ENCODE measurements at regions not wholly inside any gene's neighbourhood (a gene's known extent, or its start where the extent isn't known, plus 50 kb on each side); places are given as distances from the start of the nearest gene placed in this dataset.
"Not testable (repeated sequence)": the region's sequence is repeated elsewhere in the genome, so short reads cannot be mapped to it uniquely, and the experiment has no call there.

DNA sequence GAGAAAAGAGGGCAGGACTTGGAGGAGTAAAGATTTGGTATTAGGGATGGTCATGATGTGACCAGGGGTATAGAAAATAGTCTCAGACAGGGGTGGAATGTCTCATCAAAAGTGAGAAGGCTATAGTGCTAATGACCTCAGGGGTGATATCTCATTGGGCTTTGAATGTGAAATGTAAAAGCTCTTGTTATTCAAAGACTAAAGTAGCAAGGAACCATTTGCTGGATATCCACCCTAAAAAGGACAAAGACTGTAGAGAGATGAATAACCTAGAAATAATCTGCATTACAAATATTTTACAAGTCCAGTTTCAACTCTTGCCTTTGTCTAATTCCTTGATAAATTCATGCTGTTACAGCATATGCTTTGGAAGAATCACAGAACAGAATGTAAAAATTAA lies 224.4 kb downstream of the ICOS start:
- DNase-seq (no peak), ATAC-seq (no peak)
- no peaks in the 10 kb centered on the region for H3K27me3 ChIP-seq
- H3K9me3 ChIP-seq, result no peaks in the 10 kb centered on the region
- H3K4me1 ChIP-seq, result no peaks in the 10 kb centered on the region
- H3K27ac ChIP-seq, result no peak overlapping the region
- intact Hi-C loops (cut with DNase I), result no loop called here
- no peaks in the 10 kb centered on the region for H3K36me3 ChIP-seq
- TF ChIP-seq, protein P1, sequence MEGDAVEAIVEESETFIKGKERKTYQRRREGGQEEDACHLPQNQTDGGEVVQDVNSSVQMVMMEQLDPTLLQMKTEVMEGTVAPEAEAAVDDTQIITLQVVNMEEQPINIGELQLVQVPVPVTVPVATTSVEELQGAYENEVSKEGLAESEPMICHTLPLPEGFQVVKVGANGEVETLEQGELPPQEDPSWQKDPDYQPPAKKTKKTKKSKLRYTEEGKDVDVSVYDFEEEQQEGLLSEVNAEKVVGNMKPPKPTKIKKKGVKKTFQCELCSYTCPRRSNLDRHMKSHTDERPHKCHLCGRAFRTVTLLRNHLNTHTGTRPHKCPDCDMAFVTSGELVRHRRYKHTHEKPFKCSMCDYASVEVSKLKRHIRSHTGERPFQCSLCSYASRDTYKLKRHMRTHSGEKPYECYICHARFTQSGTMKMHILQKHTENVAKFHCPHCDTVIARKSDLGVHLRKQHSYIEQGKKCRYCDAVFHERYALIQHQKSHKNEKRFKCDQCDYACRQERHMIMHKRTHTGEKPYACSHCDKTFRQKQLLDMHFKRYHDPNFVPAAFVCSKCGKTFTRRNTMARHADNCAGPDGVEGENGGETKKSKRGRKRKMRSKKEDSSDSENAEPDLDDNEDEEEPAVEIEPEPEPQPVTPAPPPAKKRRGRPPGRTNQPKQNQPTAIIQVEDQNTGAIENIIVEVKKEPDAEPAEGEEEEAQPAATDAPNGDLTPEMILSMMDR (IDR thresholded peaks at IDR 0.05), result no peak
- TF ChIP-seq POLR2A (IDR thresholded peaks at IDR 0.05), result no peak
- no peak overlapping the region for H3K4me3 ChIP-seq

DNA sequence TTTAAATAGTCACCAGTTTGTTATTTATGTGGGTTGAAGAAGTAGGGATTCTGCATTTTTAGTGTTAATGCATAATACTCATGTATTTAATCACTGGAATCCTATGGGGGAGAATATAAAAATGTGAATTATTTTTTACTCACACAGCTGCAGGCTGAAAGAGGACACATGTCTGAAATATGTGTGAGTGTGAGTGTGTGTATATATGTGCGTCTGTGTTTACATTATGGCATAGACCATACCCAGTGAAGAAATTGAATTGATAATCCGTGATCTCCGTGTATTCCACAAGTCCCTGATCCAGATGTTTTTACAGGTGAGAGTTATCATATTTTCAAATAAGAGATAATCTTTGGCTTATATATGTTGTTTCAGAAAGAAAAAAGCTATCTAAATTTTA lies 225.3 kb downstream of the ICOS start:
- 71% methylated on average over 3 of the region's 3 CpGs for WGBS (ENCODE audit: insufficient coverage, low coverage, low lambda C conversion rate, missing lambda C conversion rate)
- no peaks in the 10 kb centered on the region for H3K9me3 ChIP-seq

DNA sequence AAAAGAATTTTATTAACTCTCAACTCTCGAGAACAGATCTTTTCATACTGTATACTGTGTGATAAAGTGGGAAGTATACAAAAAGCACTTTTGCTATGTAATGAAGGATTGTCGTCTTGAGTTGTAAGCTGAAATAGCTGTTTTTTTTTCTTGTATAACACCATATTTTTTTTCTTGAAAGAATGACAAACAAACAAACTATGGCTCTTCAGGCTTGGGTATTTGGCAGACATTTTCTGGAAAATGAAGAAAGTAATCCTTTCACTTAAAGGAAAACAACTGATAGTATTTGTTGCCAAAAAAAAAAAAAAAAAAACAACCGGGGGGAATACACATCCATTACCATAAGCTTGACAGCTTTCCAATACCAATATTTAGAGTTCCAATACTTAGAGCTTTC lies 230.4 kb downstream of the ICOS start:
- Histone ChIP-seq H3K4me1 (no peaks in the 10 kb centered on the region), H3K27me3 (no peaks in the 10 kb centered on the region), H3K4me3 (no peak overlapping the region), H3K9me3 (no peaks in the 10 kb centered on the region), H3K36me3 (no peaks in the 10 kb centered on the region), H3K27ac (no peak overlapping the region)
- intact Hi-C loops (cut with DNase I), result no loop called here
- TF ChIP-seq, protein P1 (IDR thresholded peaks at IDR 0.05), result no peak
- no peak for TF ChIP-seq POLR2A (IDR thresholded peaks at IDR 0.05)
- no peak for ATAC-seq
- 79% methylated on average over 3 of the region's 3 CpGs for WGBS (ENCODE audit: insufficient coverage, low coverage, low lambda C conversion rate, missing lambda C conversion rate)
- DNase-seq, result no peak

More for the DNA sequence above, 225.3 kb downstream of the ICOS start:
- no peak for ATAC-seq
- Histone ChIP-seq H3K4me3 (no peak overlapping the region), H3K36me3 (no peaks in the 10 kb centered on the region), H3K27me3 (no peaks in the 10 kb centered on the region), H3K4me1 (no peaks in the 10 kb centered on the region), H3K27ac (no peak overlapping the region)
- intact Hi-C loops (cut with DNase I), result no loop called here
- no peak for DNase-seq
- no peak for TF ChIP-seq POLR2A (IDR thresholded peaks at IDR 0.05)
- TF ChIP-seq, protein P1 (IDR thresholded peaks at IDR 0.05), result no peak

DNA sequence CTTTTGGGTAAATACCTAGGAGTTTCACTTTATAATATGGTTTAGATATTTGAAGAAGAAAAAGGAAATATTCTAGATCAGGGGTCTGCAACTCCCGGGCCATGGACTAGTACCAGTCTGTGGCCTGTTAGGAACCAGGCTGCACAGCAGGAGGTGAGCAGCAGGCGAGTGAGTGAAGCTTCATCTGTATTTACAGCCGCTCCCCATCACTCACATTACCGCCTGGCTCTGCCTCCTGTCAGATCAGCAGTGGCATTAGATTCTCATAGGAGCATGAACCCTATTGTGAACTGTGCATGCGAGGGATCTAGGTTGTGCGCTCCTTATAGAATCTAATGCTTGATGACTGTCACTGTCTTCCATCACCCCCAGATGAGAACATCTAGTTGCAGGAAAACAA lies 231.1 kb downstream of the ICOS start:
- H3K36me3 ChIP-seq; H3K27ac ChIP-seq; H3K9me3 ChIP-seq; intact Hi-C loops (cut with DNase I); ATAC-seq; H3K27me3 ChIP-seq; H3K4me3 ChIP-seq; H3K4me1 ChIP-seq; DNase-seq: not testable (repeated sequence)
- WGBS (ENCODE audit: insufficient coverage, low coverage, low lambda C conversion rate, missing lambda C conversion rate), result 98% methylated on average over 4 of the region's 6 CpGs

DNA sequence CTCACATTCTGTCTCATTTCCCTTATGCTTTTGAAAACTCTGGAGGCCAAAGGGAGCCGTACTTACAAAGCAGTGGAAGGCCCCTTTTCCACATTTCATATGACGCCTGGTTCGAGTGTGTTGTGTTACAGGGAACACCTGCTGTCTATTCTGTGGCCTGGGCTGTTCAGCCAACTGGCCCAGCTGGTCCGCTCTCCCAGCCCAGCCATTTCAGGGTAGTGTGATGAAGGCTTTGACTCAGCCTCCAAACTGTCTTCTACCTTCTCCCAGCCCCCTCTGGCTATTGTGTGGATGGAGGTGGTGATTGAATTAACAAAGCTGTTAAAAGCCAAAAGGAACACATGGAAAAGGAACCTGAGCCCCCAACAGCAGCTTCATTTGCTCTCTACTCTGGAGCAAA lies 233.8 kb downstream of the ICOS start:
- 84% methylated on average over 2 of the region's 4 CpGs for WGBS (ENCODE audit: insufficient coverage, low coverage, low lambda C conversion rate, missing lambda C conversion rate)
- ATAC-seq, result no peak
- Histone ChIP-seq H3K27ac (no peak overlapping the region), H3K36me3 (no peaks in the 10 kb centered on the region), H3K27me3 (no peaks in the 10 kb centered on the region), H3K4me1 (peaks cover 0 to under 1% (median 0%) of the 10 kb centered on the region in 4 donors), H3K9me3 (no peaks in the 10 kb centered on the region), H3K4me3 (no peak overlapping the region)
- no peak for DNase-seq
- TF ChIP-seq, protein P1 (IDR thresholded peaks at IDR 0.05), result no peak
- no peak for TF ChIP-seq POLR2A (IDR thresholded peaks at IDR 0.05)
- intact Hi-C loops (cut with DNase I), result no loop called here

Measured in right lobe of liver (tissue), 6 donors.